A673 (cell line): ENCODE measurements at regions not wholly inside any gene's neighbourhood (a gene's known extent, or its start where the extent isn't known, plus 50 kb on each side); places are given as distances from the start of the nearest gene placed in this dataset.

ENCODE experiments used
- EZH2 ChIP-seq: fragments of 200-600 bp; sonication (generic); IDR thresholded peaks from 2 replicates; pipeline ENCODE4 v1.6.1; 2017; ENCODE audit warnings: borderline replicate concordance, low read depth, mild to moderate bottlenecking, mixed read lengths, antibody characterized with exemption, low read length; ENCODE audit not compliant: poor library complexity, severe bottlenecking
- TF ChIP-seq, protein P1 (sequence below): fragments of 300-800, 200-600 bp; sonication (generic); conservative IDR thresholded peaks from 2 replicates; pipeline ENCODE4 v1.5.1; 2017; ENCODE audit warnings: low read depth, mild to moderate bottlenecking, antibody characterized with exemption, low read length, moderate library complexity, mixed read lengths

DNA sequence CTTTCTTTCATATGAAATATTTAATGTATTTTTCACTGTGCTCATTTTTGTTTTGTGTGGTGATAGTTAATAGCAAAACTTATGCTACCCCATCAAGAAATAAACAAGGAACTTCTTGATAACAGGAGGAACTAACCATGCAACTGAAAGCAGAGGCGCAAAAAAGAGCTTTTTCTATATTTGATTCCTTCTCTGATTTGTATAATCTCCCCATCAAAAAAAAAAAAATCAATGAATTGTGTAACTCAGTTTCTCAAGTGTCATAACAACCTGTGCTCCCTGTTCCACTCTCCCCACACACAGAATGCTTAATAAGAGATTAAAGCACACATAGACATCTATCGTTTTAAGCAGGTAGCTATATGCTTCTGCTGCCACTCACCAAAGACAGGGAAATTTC, 67.3 kb upstream of the MED4 start:
- TF ChIP-seq, protein P1, sequence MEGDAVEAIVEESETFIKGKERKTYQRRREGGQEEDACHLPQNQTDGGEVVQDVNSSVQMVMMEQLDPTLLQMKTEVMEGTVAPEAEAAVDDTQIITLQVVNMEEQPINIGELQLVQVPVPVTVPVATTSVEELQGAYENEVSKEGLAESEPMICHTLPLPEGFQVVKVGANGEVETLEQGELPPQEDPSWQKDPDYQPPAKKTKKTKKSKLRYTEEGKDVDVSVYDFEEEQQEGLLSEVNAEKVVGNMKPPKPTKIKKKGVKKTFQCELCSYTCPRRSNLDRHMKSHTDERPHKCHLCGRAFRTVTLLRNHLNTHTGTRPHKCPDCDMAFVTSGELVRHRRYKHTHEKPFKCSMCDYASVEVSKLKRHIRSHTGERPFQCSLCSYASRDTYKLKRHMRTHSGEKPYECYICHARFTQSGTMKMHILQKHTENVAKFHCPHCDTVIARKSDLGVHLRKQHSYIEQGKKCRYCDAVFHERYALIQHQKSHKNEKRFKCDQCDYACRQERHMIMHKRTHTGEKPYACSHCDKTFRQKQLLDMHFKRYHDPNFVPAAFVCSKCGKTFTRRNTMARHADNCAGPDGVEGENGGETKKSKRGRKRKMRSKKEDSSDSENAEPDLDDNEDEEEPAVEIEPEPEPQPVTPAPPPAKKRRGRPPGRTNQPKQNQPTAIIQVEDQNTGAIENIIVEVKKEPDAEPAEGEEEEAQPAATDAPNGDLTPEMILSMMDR, result no peak
- no peak for TF ChIP-seq EZH2
